Panc1 (cell line): ENCODE measurements at regions not wholly inside any gene's neighbourhood (a gene's known extent, or its start where the extent isn't known, plus 50 kb on each side); places are given as distances from the start of the nearest gene placed in this dataset.

ENCODE experiments used
- ATAC-seq: fragments of 200-7000 bp; cut with Tn5 transposase; 2 replicates; pipeline ENCODE4 v1.9.1; 2020; ENCODE audit warnings: mild to moderate bottlenecking, moderate library complexity
- BruUV-seq: library from RNA; stranded (reverse); fragments of 400-500 nt; replicated peaks from 2 replicates; lab custom pipeline; 2021; lab: Mats Ljungman, UMichigan
- CTCF ChIA-PET: fragments of 300-600 bp; sonication (Branson Sonifier 250); formaldehyde crosslinking; loops from one replicate; lab custom pipeline; 2022; ENCODE audit warnings: antibody characterized with exemption; lab: Charles Lee
- POLR2A ChIA-PET: fragments of 300-600 bp; sonication (Branson Sonifier 250); formaldehyde crosslinking; loops from one replicate; lab custom pipeline; 2022; ENCODE audit warnings: antibody characterized with exemption; lab: Charles Lee
- DNase-seq: peaks from one replicate; pipeline ENCODE4 v3.0.0-alpha.2; 2010; ENCODE audit warnings: low read depth, low spot score
- H3K27ac ChIP-seq: 2 replicates; pipeline ENCODE4 v1.5.1; 2011; ENCODE audit warnings: mild to moderate bottlenecking, low read length, inconsistent platforms
- H3K27me3 ChIP-seq: fragments of 200-500 bp; sonication (Bioruptor generic); 2 replicates; pipeline ENCODE4 v1.6.0; 2014; ENCODE audit warnings: low read length, inconsistent platforms; ENCODE audit not compliant: control insufficient read depth, insufficient read depth
- H3K36me3 ChIP-seq: fragments of 200-500 bp; sonication (Bioruptor generic); 2 replicates; pipeline ENCODE4 v1.5.1; 2014; ENCODE audit warnings: inconsistent platforms, mild to moderate bottlenecking, low read length, moderate library complexity; ENCODE audit not compliant: control insufficient read depth, insufficient read depth
- H3K4me1 ChIP-seq: 2 replicates; pipeline ENCODE4 v1.5.1; 2011; ENCODE audit warnings: inconsistent platforms, mild to moderate bottlenecking, low read length, moderate library complexity; ENCODE audit not compliant: control insufficient read depth, insufficient read depth
- H3K4me3 ChIP-seq, 2 experiments: 2 replicates each; pipeline ENCODE4 v1.5.1; 2011 to 2012; ENCODE audit warnings: low read depth in 2 of 2, low read length in 2 of 2, mild to moderate bottlenecking in 2 of 2, inconsistent platforms in 1 of 2, moderate library complexity in 1 of 2
- H3K9me3 ChIP-seq: fragments of 200-500 bp; sonication (Bioruptor generic); 2 replicates; pipeline ENCODE4 v1.5.1; 2014; ENCODE audit warnings: low read depth, mild to moderate bottlenecking, inconsistent platforms, low read length, moderate library complexity; ENCODE audit not compliant: control insufficient read depth, insufficient read depth
- POLR2AphosphoS5 ChIP-seq: IDR thresholded peaks from 2 replicates; pipeline ENCODE4 v1.6.1; 2012; ENCODE audit warnings: mild to moderate bottlenecking, low read depth, low read length, moderate library complexity
- SIN3A ChIP-seq: IDR thresholded peaks from 2 replicates; pipeline ENCODE4 v1.6.1; 2012; ENCODE audit warnings: low read depth, mild to moderate bottlenecking, low read length, moderate library complexity, borderline replicate concordance; ENCODE audit not compliant: insufficient read depth
- TCF7L2 ChIP-seq: IDR thresholded peaks from 2 replicates; pipeline ENCODE4 v1.6.1; 2011; ENCODE audit warnings: mild to moderate bottlenecking, low read depth, low read length, inconsistent platforms
- in situ Hi-C: cut with HindIII; loops from 2 replicates; pipeline ENCODE4 v1.10.0; 2016; ENCODE audit warnings: low sequenced_read_pairs, low pct_unique_long_range_greater_than_20kb
- intact Hi-C: fragments of 100-400 bp; cut with micrococcal nuclease; formaldehyde crosslinking; loops from one replicate; pipeline ENCODE4 v1.10.0; 2022; ENCODE audit not compliant: unreplicated experiment
- TF ChIP-seq, protein P1 (sequence below), 2 experiments: IDR thresholded peaks; 2 replicates each; pipeline ENCODE4 v1.6.1; 2011 to 2012; ENCODE audit warnings: low read depth in 2 of 2, control low read depth in 1 of 2, low read length in 1 of 2, mild to moderate bottlenecking in 1 of 2, moderate library complexity in 1 of 2; ENCODE audit not compliant: insufficient read depth in 1 of 2
- TF ChIP-seq, protein P2 (sequence below): fragments of 450-650 bp; IDR thresholded peaks from 2 replicates; pipeline ENCODE4 v1.5.1; 2017; ENCODE audit warnings: mild to moderate bottlenecking

DNA sequence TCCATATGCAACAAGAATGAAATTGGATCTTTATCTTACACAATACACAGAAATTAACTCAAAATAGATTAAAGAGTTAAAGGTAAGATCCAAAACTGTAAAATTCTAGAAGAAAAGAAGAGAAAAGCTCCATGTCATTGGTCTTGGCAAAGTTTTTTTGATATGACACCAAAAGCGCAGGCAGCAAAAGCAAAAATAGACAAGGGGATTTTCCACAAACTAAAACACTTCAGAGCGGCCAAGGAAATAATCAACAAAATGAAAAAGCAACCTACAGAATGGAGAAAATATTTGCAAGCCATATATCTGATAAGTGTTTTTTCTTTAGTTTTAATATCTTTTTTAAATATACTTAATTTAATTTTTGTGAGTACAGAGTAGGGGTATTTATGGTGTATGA is 112.8 kb upstream of the CAB39 start:
- no peak overlapping the region for H3K4me3 ChIP-seq
- no peaks in the 10 kb centered on the region for H3K9me3 ChIP-seq
- H3K27ac ChIP-seq = no peak overlapping the region
- CTCF ChIA-PET = no interaction called here
- intact Hi-C loops (no loop called here), in situ Hi-C loops (no loop called here)
- no TSS peak for BruUV-seq
- no peaks in the 10 kb centered on the region for H3K27me3 ChIP-seq
- DNase-seq (no peak), ATAC-seq (no peak)
- POLR2A ChIA-PET = no interaction called here
- no peaks in the 10 kb centered on the region for H3K36me3 ChIP-seq
- TF ChIP-seq SIN3A = no peak
- TF ChIP-seq POLR2AphosphoS5 = no peak
- TF ChIP-seq, protein P1, sequence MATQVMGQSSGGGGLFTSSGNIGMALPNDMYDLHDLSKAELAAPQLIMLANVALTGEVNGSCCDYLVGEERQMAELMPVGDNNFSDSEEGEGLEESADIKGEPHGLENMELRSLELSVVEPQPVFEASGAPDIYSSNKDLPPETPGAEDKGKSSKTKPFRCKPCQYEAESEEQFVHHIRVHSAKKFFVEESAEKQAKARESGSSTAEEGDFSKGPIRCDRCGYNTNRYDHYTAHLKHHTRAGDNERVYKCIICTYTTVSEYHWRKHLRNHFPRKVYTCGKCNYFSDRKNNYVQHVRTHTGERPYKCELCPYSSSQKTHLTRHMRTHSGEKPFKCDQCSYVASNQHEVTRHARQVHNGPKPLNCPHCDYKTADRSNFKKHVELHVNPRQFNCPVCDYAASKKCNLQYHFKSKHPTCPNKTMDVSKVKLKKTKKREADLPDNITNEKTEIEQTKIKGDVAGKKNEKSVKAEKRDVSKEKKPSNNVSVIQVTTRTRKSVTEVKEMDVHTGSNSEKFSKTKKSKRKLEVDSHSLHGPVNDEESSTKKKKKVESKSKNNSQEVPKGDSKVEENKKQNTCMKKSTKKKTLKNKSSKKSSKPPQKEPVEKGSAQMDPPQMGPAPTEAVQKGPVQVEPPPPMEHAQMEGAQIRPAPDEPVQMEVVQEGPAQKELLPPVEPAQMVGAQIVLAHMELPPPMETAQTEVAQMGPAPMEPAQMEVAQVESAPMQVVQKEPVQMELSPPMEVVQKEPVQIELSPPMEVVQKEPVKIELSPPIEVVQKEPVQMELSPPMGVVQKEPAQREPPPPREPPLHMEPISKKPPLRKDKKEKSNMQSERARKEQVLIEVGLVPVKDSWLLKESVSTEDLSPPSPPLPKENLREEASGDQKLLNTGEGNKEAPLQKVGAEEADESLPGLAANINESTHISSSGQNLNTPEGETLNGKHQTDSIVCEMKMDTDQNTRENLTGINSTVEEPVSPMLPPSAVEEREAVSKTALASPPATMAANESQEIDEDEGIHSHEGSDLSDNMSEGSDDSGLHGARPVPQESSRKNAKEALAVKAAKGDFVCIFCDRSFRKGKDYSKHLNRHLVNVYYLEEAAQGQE (IDR thresholded peaks at IDR 0.05; ENCODE audit: insufficient read depth in 1 of 2, low read depth in 2 of 2, low read length in 1 of 2) = no peak
- TF ChIP-seq, protein P2, sequence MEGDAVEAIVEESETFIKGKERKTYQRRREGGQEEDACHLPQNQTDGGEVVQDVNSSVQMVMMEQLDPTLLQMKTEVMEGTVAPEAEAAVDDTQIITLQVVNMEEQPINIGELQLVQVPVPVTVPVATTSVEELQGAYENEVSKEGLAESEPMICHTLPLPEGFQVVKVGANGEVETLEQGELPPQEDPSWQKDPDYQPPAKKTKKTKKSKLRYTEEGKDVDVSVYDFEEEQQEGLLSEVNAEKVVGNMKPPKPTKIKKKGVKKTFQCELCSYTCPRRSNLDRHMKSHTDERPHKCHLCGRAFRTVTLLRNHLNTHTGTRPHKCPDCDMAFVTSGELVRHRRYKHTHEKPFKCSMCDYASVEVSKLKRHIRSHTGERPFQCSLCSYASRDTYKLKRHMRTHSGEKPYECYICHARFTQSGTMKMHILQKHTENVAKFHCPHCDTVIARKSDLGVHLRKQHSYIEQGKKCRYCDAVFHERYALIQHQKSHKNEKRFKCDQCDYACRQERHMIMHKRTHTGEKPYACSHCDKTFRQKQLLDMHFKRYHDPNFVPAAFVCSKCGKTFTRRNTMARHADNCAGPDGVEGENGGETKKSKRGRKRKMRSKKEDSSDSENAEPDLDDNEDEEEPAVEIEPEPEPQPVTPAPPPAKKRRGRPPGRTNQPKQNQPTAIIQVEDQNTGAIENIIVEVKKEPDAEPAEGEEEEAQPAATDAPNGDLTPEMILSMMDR = no peak
- TF ChIP-seq TCF7L2 = no peak
- H3K4me1 ChIP-seq = no peaks in the 10 kb centered on the region

DNA sequence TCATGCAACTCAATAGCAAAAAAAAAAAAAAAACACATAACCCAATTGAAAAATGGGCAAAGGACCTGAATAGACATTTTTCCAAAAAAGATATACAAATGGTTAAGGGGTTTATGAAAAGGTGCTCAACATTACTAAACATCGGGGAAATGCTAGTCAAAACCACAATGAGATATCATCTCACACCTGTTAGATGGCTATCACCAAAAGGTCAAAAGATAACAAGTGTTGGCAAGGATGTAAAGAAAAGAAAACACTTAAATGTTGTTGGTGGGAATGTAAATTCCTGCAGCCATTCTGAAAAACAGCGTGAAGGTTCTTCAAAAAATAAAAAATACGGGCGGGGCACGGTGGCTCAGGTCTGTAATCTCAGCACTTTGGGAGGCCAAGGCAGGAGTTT is 112.4 kb upstream of the CAB39 start:
- no TSS peak for BruUV-seq
- H3K27me3 ChIP-seq = no peaks in the 10 kb centered on the region
- CTCF ChIA-PET = no interaction called here
- DNase-seq = no peak
- TF ChIP-seq TCF7L2 (no peak), POLR2AphosphoS5 (no peak), SIN3A (no peak)
- TF ChIP-seq, protein P2 = no peak
- TF ChIP-seq, protein P1 (IDR thresholded peaks at IDR 0.05; ENCODE audit: insufficient read depth in 1 of 2, low read depth in 2 of 2, low read length in 1 of 2) = no peak
- no peak overlapping the region for H3K27ac ChIP-seq
- POLR2A ChIA-PET = no interaction called here
- no peak overlapping the region for H3K4me3 ChIP-seq
- in situ Hi-C loops (no loop called here), intact Hi-C loops (no loop called here)
- H3K4me1 ChIP-seq = no peaks in the 10 kb centered on the region
- ATAC-seq = no peak
- no peaks in the 10 kb centered on the region for H3K9me3 ChIP-seq
- H3K36me3 ChIP-seq = no peaks in the 10 kb centered on the region
